ENCODE measurements at regions not wholly inside any gene's neighbourhood (a gene's known extent, or its start where the extent isn't known, plus 50 kb on each side); places are given as distances from the start of the nearest gene placed in this dataset.
A peak's percentile ranks its signal among the peaks of the same experiment; 100 is the strongest.

- Mint-ChIP-seq H3K27ac (ENCODE audit: unreplicated experiment) (no peak overlapping the region), H3K4me1 (ENCODE audit: low read depth, unreplicated experiment) (no peaks in the 10 kb centered on the region), H3K4me3 (ENCODE audit: unreplicated experiment) (no peak overlapping the region), H3K9me3 (ENCODE audit: unreplicated experiment) (no peaks in the 10 kb centered on the region), H3K36me3 (ENCODE audit: insufficient read depth, unreplicated experiment) (no peaks in the 10 kb centered on the region), H3K27me3 (ENCODE audit: insufficient read depth, unreplicated experiment) (peaks cover 30% of the 10 kb centered on the region)
- intact Hi-C loops (cut with micrococcal nuclease; ENCODE audit: unreplicated experiment), result no loop called here
- 0 out of 2 replicates have a peak, but pooled peaks cover 3% of the 10 kb centered on the region for H3K9me3 ChIP-seq
- H3K4me3 ChIP-seq (ENCODE audit: low read depth, low read length), result no peak overlapping the region
- ChIA-PET CTCF (no interaction called here), POLR2A (no interaction called here)
- peaks cover 3% of the 10 kb centered on the region; the same call in 1 of the 2 replicates for H3K27me3 ChIP-seq (replicated peaks; ENCODE audit: control insufficient read depth, insufficient read depth, low read length)
- BruUV-seq (replicated peaks), result no TSS peak
- no peak for TF ChIP-seq CTCF (IDR thresholded peaks at IDR 0.05; ENCODE audit: insufficient read depth in 1 of 2, low read depth in 1 of 2, low read length in 1 of 2, severe bottlenecking in 1 of 2, unreplicated experiment in 1 of 2)
- no peaks in the 10 kb centered on the region for H3K36me3 ChIP-seq (ENCODE audit: control insufficient read depth, insufficient read depth, low read length)
- DNase-seq, result peak in 1 of 2 experiments; percentile 33
- H3K4me1 ChIP-seq, result no peaks in the 10 kb centered on the region
Measured at GRCh38 chr11:116527180-116527991, 245.4 kb downstream of the BUD13 start.

- no peaks in the 10 kb centered on the region for H3K4me1 Mint-ChIP-seq (ENCODE audit: low read depth, unreplicated experiment)
- H3K36me3 Mint-ChIP-seq (ENCODE audit: insufficient read depth, unreplicated experiment), result no peaks in the 10 kb centered on the region
- no TSS peak for BruUV-seq (replicated peaks)
- no peaks in the 10 kb centered on the region for H3K36me3 ChIP-seq (ENCODE audit: control insufficient read depth, insufficient read depth, low read length)
- no peak overlapping the region for H3K27ac Mint-ChIP-seq (ENCODE audit: unreplicated experiment)
- CTCF ChIA-PET, result interaction anchor here (0.9 to 1.1 kb wide), 2 partner anchors 12 to 116 kb away, joined by 3 to 5 read pairs; no protein-coding TSS in a partner anchor
- no peak for TF ChIP-seq CTCF (IDR thresholded peaks at IDR 0.05; ENCODE audit: insufficient read depth in 1 of 2, low read depth in 1 of 2, low read length in 1 of 2, severe bottlenecking in 1 of 2, unreplicated experiment in 1 of 2)
- H3K4me1 ChIP-seq, result no peaks in the 10 kb centered on the region
- H3K27me3 ChIP-seq (replicated peaks; ENCODE audit: control insufficient read depth, insufficient read depth, low read length), result peaks cover 3% of the 10 kb centered on the region; the same call in 1 of the 2 replicates
- DNase-seq, result peak in 1 of 2 experiments; percentile 25
- peaks cover 30% of the 10 kb centered on the region for H3K27me3 Mint-ChIP-seq (ENCODE audit: insufficient read depth, unreplicated experiment)
- intact Hi-C loops (cut with micrococcal nuclease; ENCODE audit: unreplicated experiment), result no loop called here
- H3K4me3 Mint-ChIP-seq (ENCODE audit: unreplicated experiment), result no peak overlapping the region
- H3K9me3 ChIP-seq, result 0 out of 2 replicates have a peak, but pooled peaks cover 3% of the 10 kb centered on the region
- POLR2A ChIA-PET, result no interaction called here
- no peak overlapping the region for H3K4me3 ChIP-seq (ENCODE audit: low read depth, low read length)
- H3K9me3 Mint-ChIP-seq (ENCODE audit: unreplicated experiment), result no peaks in the 10 kb centered on the region
Measured at GRCh38 chr11:116525961-116526495, 246.8 kb downstream of the BUD13 start.

- TF ChIP-seq CTCF (IDR thresholded peaks at IDR 0.05; ENCODE audit: insufficient read depth in 1 of 2, low read depth in 1 of 2, low read length in 1 of 2, severe bottlenecking in 1 of 2, unreplicated experiment in 1 of 2), result no peak
- BruUV-seq (replicated peaks), result no TSS peak
- H3K4me1 Mint-ChIP-seq (ENCODE audit: low read depth, unreplicated experiment), result no peaks in the 10 kb centered on the region
- no peaks in the 10 kb centered on the region for H3K36me3 Mint-ChIP-seq (ENCODE audit: insufficient read depth, unreplicated experiment)
- H3K4me3 Mint-ChIP-seq (ENCODE audit: unreplicated experiment), result no peak overlapping the region
- H3K4me3 ChIP-seq (ENCODE audit: low read depth, low read length), result no peak overlapping the region
- no peak overlapping the region for H3K27ac Mint-ChIP-seq (ENCODE audit: unreplicated experiment)
- no peaks in the 10 kb centered on the region for H3K36me3 ChIP-seq (ENCODE audit: control insufficient read depth, insufficient read depth, low read length)
- DNase-seq, result peak in 1 of 2 experiments; percentile 3
- H3K9me3 Mint-ChIP-seq (ENCODE audit: unreplicated experiment), result no peaks in the 10 kb centered on the region
- ChIA-PET CTCF (no interaction called here), POLR2A (no interaction called here)
- peaks cover 39% of the 10 kb centered on the region for H3K27me3 Mint-ChIP-seq (ENCODE audit: insufficient read depth, unreplicated experiment)
- H3K4me1 ChIP-seq, result no peaks in the 10 kb centered on the region
- intact Hi-C loops (cut with micrococcal nuclease; ENCODE audit: unreplicated experiment), result no loop called here
- no peaks in the 10 kb centered on the region for H3K27me3 ChIP-seq (replicated peaks; ENCODE audit: control insufficient read depth, insufficient read depth, low read length)
- H3K9me3 ChIP-seq, result no peaks in the 10 kb centered on the region
Measured at GRCh38 chr11:116519499-116519898, 253.3 kb downstream of the BUD13 start.

Data from Caco-2 (cell line).